ENCODE measurements at regions not wholly inside any gene's neighbourhood (a gene's known extent, or its start where the extent isn't known, plus 50 kb on each side); places are given as distances from the start of the nearest gene placed in this dataset.

DNA sequence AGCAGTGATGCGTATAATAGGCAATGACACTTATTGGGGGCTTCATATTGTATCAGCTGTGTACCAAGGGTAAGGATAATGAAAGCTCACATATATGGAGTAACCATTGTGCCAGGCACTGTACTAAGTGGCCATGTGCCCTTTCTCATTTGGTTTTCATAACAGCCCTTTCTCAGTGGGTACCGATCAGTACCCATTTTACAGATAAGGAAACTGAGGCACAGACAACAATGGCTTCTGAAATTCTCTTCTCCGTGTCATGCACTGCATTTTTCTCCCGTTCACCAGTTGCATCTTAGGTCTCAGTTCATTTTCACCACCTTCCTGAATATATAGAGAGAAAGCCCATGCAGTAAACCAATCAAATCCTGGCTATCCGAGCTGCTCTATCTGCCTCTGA lies 216.7 kb upstream of the RBFOX1 start:
- H3K4me1 ChIP-seq (ENCODE audit: control insufficient read depth in 1 of 2, insufficient read depth in 2 of 2, low read length in 2 of 2) = no peaks in the 10 kb centered on the region
- H3K14ac ChIP-seq (ENCODE audit: low read length) = no peak overlapping the region
- no peak overlapping the region for H3K9ac ChIP-seq (ENCODE audit: low read length)
- DNase-seq = no peak
- H2AFZ ChIP-seq (ENCODE audit: insufficient read depth, low read length, poor library complexity) = no peak overlapping the region
- no peaks in the 10 kb centered on the region for H3K79me2 ChIP-seq (ENCODE audit: control insufficient read depth, insufficient read depth, low read length, poor library complexity)
- H2BK12ac ChIP-seq (ENCODE audit: low read length) = no peak overlapping the region
- H2BK5ac ChIP-seq (ENCODE audit: low read depth, low read length, poor library complexity) = no peak overlapping the region
- H3K4me3 ChIP-seq (ENCODE audit: low read depth, low read length) = no peak overlapping the region
- no peak overlapping the region for H3K4me2 ChIP-seq (ENCODE audit: low read length)
- H3K79me1 ChIP-seq (ENCODE audit: low read length) = no peaks in the 10 kb centered on the region
- H4K12ac ChIP-seq (ENCODE audit: low read depth, low read length) = no peak overlapping the region
- no CpG with 5 or more reads among the region's 5 CpGs for WGBS (ENCODE audit: extremely low coverage, insufficient coverage, insufficient read length)
- no peaks in the 10 kb centered on the region for H3K9me3 ChIP-seq (ENCODE audit: insufficient read depth, low read depth, low read length)
- H3K36me3 ChIP-seq (ENCODE audit: control insufficient read depth in 1 of 2, insufficient read depth in 2 of 2, low read length in 2 of 2) = no peaks in the 10 kb centered on the region
- H4K91ac ChIP-seq (ENCODE audit: low read depth, low read length) = no peak overlapping the region
- no peak overlapping the region for H3K4ac ChIP-seq (ENCODE audit: low read depth, low read length)
- no peak overlapping the region for H3K23ac ChIP-seq (ENCODE audit: low read length)
- no peak overlapping the region for H4K8ac ChIP-seq (ENCODE audit: low read depth, low read length)
- no peaks in the 10 kb centered on the region for H3K27me3 ChIP-seq (ENCODE audit: insufficient read depth, low read length)
- H3K27ac ChIP-seq (ENCODE audit: low read depth, low read length) = no peak overlapping the region
- no peak overlapping the region for H2AK5ac ChIP-seq (ENCODE audit: low read length)
- H2BK120ac ChIP-seq (ENCODE audit: insufficient read depth, low read length, poor library complexity) = no peak overlapping the region
- no peak overlapping the region for H3K18ac ChIP-seq (ENCODE audit: low read length)

DNA sequence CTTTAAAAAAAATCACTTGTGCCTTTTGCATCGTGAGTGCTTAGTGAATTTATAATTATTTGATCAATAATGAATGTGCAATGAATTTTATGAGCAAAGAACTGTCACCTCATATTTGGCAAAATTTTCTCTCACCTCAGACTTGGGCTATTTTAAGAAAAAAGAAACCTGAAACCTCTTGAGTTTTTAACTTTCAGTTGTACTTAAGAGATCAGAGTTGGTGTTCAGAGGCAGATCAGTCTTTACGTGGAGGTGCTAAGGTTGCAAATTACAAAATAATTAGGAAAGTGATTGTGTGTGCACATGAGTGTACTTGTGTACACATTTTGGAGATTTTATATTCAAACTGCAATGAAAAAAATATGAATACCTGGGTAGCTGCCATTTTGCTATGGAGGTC lies 218.7 kb upstream of the RBFOX1 start:
- no peak for DNase-seq
- H3K27ac ChIP-seq (ENCODE audit: low read depth, low read length) = no peak overlapping the region
- H2BK120ac ChIP-seq (ENCODE audit: insufficient read depth, low read length, poor library complexity) = no peak overlapping the region
- H4K12ac ChIP-seq (ENCODE audit: low read depth, low read length) = no peak overlapping the region
- H3K79me1 ChIP-seq (ENCODE audit: low read length) = no peaks in the 10 kb centered on the region
- no peak overlapping the region for H3K4me2 ChIP-seq (ENCODE audit: low read length)
- H3K4ac ChIP-seq (ENCODE audit: low read depth, low read length) = no peak overlapping the region
- no peak overlapping the region for H3K14ac ChIP-seq (ENCODE audit: low read length)
- no peak overlapping the region for H3K18ac ChIP-seq (ENCODE audit: low read length)
- H2BK12ac ChIP-seq (ENCODE audit: low read length) = no peak overlapping the region
- no peak overlapping the region for H2AFZ ChIP-seq (ENCODE audit: insufficient read depth, low read length, poor library complexity)
- H3K23ac ChIP-seq (ENCODE audit: low read length) = no peak overlapping the region
- H3K79me2 ChIP-seq (ENCODE audit: control insufficient read depth, insufficient read depth, low read length, poor library complexity) = no peaks in the 10 kb centered on the region
- no peaks in the 10 kb centered on the region for H3K27me3 ChIP-seq (ENCODE audit: insufficient read depth, low read length)
- H3K4me1 ChIP-seq (ENCODE audit: control insufficient read depth in 1 of 2, insufficient read depth in 2 of 2, low read length in 2 of 2) = no peaks in the 10 kb centered on the region
- no peak overlapping the region for H4K8ac ChIP-seq (ENCODE audit: low read depth, low read length)
- no peak overlapping the region for H2AK5ac ChIP-seq (ENCODE audit: low read length)
- no peak overlapping the region for H4K91ac ChIP-seq (ENCODE audit: low read depth, low read length)
- H3K9ac ChIP-seq (ENCODE audit: low read length) = no peak overlapping the region
- no CpG with 5 or more reads among the region's 2 CpGs for WGBS (ENCODE audit: extremely low coverage, insufficient coverage, insufficient read length)
- H3K9me3 ChIP-seq (ENCODE audit: insufficient read depth, low read depth, low read length) = no peaks in the 10 kb centered on the region
- H3K36me3 ChIP-seq (ENCODE audit: control insufficient read depth in 1 of 2, insufficient read depth in 2 of 2, low read length in 2 of 2) = no peaks in the 10 kb centered on the region
- no peak overlapping the region for H3K4me3 ChIP-seq (ENCODE audit: low read depth, low read length)
- H2BK5ac ChIP-seq (ENCODE audit: low read depth, low read length, poor library complexity) = no peak overlapping the region

DNA sequence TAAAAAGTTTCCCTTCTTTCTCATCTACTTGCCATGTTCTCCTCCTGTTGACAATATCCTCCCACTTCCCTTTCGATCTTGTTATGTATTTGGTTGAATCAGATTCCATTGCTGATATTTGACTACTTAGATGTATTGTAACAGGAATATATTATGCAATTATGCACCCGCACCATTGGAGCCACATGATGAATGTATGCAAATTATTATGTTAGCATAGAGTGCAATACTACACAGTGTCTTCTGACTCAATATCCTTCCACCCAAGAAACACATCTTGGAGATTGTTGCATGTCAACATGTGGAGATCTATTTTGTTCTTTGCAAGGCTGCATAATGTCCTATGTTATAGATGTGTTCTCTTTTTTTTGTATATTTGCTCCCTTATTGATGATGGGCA lies 219.2 kb upstream of the RBFOX1 start:
- H2BK5ac ChIP-seq (ENCODE audit: low read depth, low read length, poor library complexity) = no peak overlapping the region
- H4K91ac ChIP-seq (ENCODE audit: low read depth, low read length) = no peak overlapping the region
- H3K9ac ChIP-seq (ENCODE audit: low read length) = no peak overlapping the region
- no peaks in the 10 kb centered on the region for H3K36me3 ChIP-seq (ENCODE audit: control insufficient read depth in 1 of 2, insufficient read depth in 2 of 2, low read length in 2 of 2)
- no peaks in the 10 kb centered on the region for H3K79me2 ChIP-seq (ENCODE audit: control insufficient read depth, insufficient read depth, low read length, poor library complexity)
- no peak overlapping the region for H3K14ac ChIP-seq (ENCODE audit: low read length)
- H3K4ac ChIP-seq (ENCODE audit: low read depth, low read length) = no peak overlapping the region
- no peak overlapping the region for H3K4me3 ChIP-seq (ENCODE audit: low read depth, low read length)
- no peak overlapping the region for H3K27ac ChIP-seq (ENCODE audit: low read depth, low read length)
- no peaks in the 10 kb centered on the region for H3K79me1 ChIP-seq (ENCODE audit: low read length)
- no peak overlapping the region for H4K8ac ChIP-seq (ENCODE audit: low read depth, low read length)
- no peak overlapping the region for H2AK5ac ChIP-seq (ENCODE audit: low read length)
- no peak overlapping the region for H3K18ac ChIP-seq (ENCODE audit: low read length)
- no peaks in the 10 kb centered on the region for H3K9me3 ChIP-seq (ENCODE audit: insufficient read depth, low read depth, low read length)
- no peak overlapping the region for H2AFZ ChIP-seq (ENCODE audit: insufficient read depth, low read length, poor library complexity)
- no peak overlapping the region for H3K23ac ChIP-seq (ENCODE audit: low read length)
- no peak overlapping the region for H3K4me2 ChIP-seq (ENCODE audit: low read length)
- WGBS (ENCODE audit: extremely low coverage, insufficient coverage, insufficient read length) = no CpG with 5 or more reads among the region's 2 CpGs
- no peak for DNase-seq
- no peaks in the 10 kb centered on the region for H3K27me3 ChIP-seq (ENCODE audit: insufficient read depth, low read length)
- H4K12ac ChIP-seq (ENCODE audit: low read depth, low read length) = no peak overlapping the region
- H2BK12ac ChIP-seq (ENCODE audit: low read length) = no peak overlapping the region
- no peak overlapping the region for H2BK120ac ChIP-seq (ENCODE audit: insufficient read depth, low read length, poor library complexity)
- H3K4me1 ChIP-seq (ENCODE audit: control insufficient read depth in 1 of 2, insufficient read depth in 2 of 2, low read length in 2 of 2) = no peaks in the 10 kb centered on the region

DNA sequence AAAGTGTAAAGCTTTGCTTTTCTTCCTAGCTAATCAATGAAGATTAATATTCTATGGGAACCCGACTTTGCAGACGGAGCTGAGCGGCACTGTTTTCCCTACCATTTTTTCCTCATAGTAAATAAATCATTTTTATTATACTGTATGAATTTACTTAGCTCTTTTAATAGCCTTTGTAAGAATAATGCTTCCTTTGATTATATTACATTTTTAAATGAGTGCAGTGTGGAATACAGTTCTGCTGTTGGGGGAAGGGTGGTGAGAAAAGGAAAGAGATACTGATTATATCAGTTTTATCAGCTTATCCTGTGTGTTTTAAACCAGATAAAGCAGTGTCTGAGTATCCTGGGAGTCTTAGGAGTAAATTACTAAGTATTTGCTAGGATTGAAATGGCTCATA lies 221.4 kb upstream of the RBFOX1 start:
- no peak for DNase-seq
- no CpG with 5 or more reads among the region's 3 CpGs for WGBS (ENCODE audit: extremely low coverage, insufficient coverage, insufficient read length)
- H4K12ac ChIP-seq (ENCODE audit: low read depth, low read length) = no peak overlapping the region

More for the DNA sequence above, 221.4 kb upstream of the RBFOX1 start:
- Histone ChIP-seq H3K4me3 (ENCODE audit: low read depth, low read length) (no peak overlapping the region), H2BK12ac (ENCODE audit: low read length) (no peak overlapping the region), H3K27ac (ENCODE audit: low read depth, low read length) (no peak overlapping the region), H3K4me1 (ENCODE audit: control insufficient read depth in 1 of 2, insufficient read depth in 2 of 2, low read length in 2 of 2) (no peaks in the 10 kb centered on the region), H3K36me3 (ENCODE audit: control insufficient read depth in 1 of 2, insufficient read depth in 2 of 2, low read length in 2 of 2) (no peaks in the 10 kb centered on the region), H2BK120ac (ENCODE audit: insufficient read depth, low read length, poor library complexity) (no peak overlapping the region), H3K79me1 (ENCODE audit: low read length) (no peaks in the 10 kb centered on the region), H3K23ac (ENCODE audit: low read length) (no peak overlapping the region), H3K9ac (ENCODE audit: low read length) (no peak overlapping the region), H3K4me2 (ENCODE audit: low read length) (no peak overlapping the region), H3K27me3 (ENCODE audit: insufficient read depth, low read length) (no peaks in the 10 kb centered on the region), H2AK5ac (ENCODE audit: low read length) (no peak overlapping the region), H4K8ac (ENCODE audit: low read depth, low read length) (no peak overlapping the region), H3K18ac (ENCODE audit: low read length) (no peak overlapping the region), H4K91ac (ENCODE audit: low read depth, low read length) (no peak overlapping the region), H3K79me2 (ENCODE audit: control insufficient read depth, insufficient read depth, low read length, poor library complexity) (no peaks in the 10 kb centered on the region), H2BK5ac (ENCODE audit: low read depth, low read length, poor library complexity) (no peak overlapping the region), H3K14ac (ENCODE audit: low read length) (no peak overlapping the region), H2AFZ (ENCODE audit: insufficient read depth, low read length, poor library complexity) (no peak overlapping the region), H3K4ac (ENCODE audit: low read depth, low read length) (no peak overlapping the region), H3K9me3 (ENCODE audit: insufficient read depth, low read depth, low read length) (no peaks in the 10 kb centered on the region)
